GM12891 (cell line): ENCODE measurements at regions not wholly inside any gene's neighbourhood (a gene's known extent, or its start where the extent isn't known, plus 50 kb on each side); places are given as distances from the start of the nearest gene placed in this dataset.

Experiments used
- PAX5 ChIP-seq: IDR thresholded peaks from 2 replicates; pipeline ENCODE4 v1.6.1; 2011; ENCODE audit warnings: low read length, moderate library complexity, mild to moderate bottlenecking; ENCODE audit not compliant: insufficient read depth, severe bottlenecking
- POLR2A ChIP-seq: IDR thresholded peaks from 2 replicates; pipeline ENCODE4 v1.6.1; 2011; ENCODE audit warnings: low read depth, low read length, control low read depth
- POU2F2 ChIP-seq: IDR thresholded peaks from 2 replicates; pipeline ENCODE4 v1.6.1; 2011; ENCODE audit warnings: low read depth, mild to moderate bottlenecking, control low read depth, low read length, moderate library complexity
- SPI1 ChIP-seq: IDR thresholded peaks from 2 replicates; pipeline ENCODE4 v1.6.1; 2011; ENCODE audit warnings: low read depth, low read length, control low read depth

DNA sequence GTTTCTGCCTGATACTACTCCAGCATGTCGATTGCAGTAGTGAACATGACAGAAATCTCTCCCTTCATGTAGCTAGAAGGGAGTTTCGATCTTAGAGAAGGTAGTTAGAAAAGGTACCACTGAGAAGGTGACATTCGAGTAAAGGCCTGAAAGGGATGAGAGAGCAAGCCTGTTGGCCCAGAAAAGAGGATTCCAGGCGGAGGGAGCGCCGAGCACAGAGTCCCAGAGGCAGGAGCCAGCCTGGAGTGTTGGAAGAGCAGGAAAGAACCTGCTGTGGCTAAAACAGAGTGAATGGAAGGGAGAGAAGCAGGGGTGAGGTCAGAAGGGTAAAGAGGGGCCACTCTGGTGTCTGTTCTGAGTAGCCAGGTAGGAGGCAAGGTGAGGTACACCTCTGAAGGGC lies 52.5 kb downstream of the GARRE1 start:
- no peak for TF ChIP-seq POLR2A
- TF ChIP-seq SPI1: no peak
- no peak for TF ChIP-seq POU2F2
- TF ChIP-seq PAX5: no peak
